NAMALWA (cell line): ENCODE measurements at regions not wholly inside any gene's neighbourhood (a gene's known extent, or its start where the extent isn't known, plus 50 kb on each side); places are given as distances from the start of the nearest gene placed in this dataset.

Experiments
- DNase-seq: peaks from one replicate; pipeline ENCODE4 v3.0.0-alpha.2; 2015; ENCODE audit warnings: low spot score

DNA sequence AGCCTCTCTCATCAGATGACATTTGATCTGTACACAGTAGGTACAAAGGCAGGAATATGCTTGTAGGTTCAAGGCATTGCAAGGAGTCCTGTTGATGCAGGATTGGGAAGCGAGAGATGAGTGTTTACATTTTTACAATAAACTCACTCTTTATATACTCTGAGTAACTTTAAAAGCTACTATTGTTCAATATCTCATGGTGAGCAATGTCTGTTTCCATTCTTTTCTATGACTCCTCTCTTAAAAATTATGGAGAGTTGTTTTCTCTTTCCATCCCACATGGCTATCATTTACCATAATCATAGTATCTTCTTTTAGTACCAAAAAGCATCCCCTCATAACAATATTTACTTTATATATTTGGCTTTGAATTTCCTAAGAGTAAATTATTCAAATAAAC is 314.0 kb upstream of the CDIN1 start:
- no peak for DNase-seq

DNA sequence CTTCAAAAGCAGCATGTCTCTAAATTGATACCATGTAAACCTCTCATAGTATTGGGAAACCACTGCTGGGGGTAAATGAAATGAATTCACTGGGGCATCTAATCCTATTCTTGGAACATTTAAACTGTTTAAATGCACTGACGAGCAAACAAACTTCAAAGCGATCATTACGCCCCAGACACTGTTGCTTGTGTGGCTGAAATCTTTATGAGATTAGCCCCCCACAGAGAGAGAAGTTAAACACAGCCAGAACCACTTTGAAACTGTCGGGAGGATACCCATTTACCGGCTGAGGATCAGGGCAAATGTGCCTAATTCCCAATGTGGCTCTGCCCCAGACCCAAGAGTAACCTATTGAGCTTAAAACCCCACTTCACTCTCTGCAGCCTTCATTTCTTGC is 308.4 kb upstream of the CDIN1 start:
- DNase-seq, result no peak

DNA sequence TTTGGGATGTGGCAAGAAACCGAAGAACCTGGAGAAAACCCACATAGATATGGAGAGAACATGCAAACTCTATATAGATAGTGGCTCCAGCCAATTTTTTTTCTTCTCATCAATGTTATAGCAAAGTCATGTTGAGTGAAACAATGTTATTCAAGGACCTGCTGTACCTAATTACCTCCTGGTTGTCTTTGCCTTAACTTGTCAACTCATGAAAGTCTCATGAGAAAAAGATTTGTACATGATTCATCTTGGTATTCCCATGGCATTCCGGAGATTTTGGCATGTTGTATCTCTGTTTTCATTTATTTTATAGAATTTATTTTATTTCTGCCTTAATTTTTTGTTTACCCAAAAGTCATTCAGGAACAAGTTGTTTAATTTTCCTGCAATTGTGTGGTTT is 303.8 kb upstream of the CDIN1 start:
- DNase-seq, result no peak

DNA sequence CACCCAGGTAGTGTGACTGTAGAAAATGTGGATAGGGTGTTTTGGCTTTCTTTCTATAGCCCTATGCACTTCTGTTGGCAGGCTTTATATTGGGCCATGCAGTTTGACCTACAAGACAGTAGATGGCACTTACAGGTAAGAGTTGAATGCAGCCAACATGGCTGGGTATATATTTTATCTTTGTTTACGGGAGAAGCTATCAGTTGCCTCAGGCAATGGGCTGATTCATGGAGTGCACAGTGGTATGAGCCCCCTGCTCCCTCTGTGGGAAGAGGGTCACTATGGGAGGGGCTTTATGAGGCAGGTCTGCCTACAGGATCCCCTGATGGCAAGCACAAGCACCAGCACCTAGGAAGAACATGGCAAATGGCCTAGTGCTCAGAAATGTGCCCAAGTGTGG is 301.2 kb upstream of the CDIN1 start:
- DNase-seq, result no peak

DNA sequence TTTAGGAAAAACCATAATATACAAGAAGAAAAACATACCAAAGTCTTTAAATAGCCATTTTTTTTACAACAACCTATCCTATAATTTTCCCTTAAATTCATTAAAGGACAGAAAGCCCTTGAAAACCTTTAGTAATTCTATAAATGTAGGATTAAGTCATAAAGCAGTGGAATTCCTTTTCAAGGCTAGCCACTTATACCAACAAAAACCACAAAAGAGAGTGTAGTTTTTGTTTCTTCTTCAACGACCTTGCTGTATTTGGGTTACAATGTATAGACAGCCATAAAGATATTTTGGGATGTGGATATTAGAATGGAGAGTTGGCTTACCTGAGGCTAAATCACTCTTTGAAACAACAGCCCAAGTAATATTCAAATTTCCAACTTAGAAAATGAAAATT is 296.6 kb upstream of the CDIN1 start:
- no peak for DNase-seq

DNA sequence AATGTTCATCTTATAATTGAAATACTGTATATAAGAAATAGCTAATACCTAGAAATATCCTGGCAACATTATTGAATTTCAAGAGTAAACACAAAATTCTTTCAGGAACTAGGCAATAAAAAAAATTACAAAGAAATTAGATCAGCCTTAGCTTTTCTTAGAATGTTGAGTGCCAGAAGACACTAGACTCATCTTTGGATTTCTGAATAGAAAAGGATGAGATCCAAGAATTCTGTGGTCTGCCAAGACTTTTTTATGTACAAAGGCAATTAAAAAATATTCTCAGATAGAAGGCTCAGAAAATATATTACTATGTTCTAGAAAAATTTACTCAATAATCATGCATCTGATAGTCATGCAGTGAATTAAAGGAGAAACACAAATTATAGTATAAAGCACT is 294.5 kb upstream of the CDIN1 start:
- no peak for DNase-seq

DNA sequence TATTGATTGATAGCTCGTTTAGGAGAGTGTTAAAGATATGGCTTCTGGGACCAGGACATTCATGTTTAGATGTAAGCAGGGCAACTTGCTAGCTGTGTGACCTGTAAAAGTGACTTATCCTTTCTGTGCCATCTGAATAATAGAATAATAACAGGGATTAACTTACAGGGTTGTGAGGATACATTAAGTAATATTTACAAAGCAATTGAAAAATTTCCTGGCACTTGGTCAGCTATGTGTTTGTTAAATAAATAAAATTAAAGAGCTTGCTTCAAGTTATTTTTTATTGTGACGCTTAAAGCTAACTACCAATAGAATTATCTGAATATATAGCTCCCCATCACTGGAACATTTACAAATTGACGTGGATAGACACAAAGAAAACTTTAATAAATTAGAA is 287.9 kb upstream of the CDIN1 start:
- no peak for DNase-seq

DNA sequence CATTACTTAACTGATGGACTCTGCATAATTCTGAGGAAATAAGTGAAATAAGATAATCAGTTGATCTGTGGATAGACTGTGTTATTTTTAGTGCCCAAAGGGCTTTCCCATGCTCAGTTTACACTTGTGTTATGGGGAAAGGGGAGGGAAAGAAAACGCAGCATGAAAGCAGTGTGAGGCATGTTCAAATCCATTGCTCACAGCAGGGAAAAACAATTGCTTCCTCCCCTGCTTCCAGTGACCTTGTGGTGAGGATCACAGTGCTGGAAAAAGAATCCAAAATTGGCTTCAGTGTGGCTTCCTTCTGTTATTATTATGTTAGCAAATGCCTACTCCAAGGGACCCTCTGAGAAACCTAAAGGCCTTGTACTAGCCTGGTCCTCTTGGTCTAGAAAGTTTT is 285.1 kb upstream of the CDIN1 start:
- no peak for DNase-seq

DNA sequence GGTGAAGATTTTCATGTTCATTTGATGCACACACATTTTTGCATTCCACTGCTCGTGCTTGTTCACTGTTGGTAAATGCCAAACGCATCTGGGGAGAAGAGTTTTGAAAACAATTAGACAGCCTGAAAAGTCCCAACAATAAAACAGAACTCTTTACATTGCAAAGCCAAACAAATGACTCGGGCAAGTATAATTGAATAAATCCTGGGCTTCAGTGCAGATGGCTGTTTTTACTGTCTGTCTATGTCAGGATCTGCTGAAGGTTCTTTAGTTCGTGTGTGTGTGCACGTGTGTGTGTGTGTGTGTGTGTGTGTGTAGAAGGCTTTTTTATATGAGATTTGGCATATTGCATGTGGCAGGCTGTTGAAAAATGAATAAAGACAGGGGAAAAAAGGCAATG is 277.5 kb upstream of the CDIN1 start:
- no peak for DNase-seq

DNA sequence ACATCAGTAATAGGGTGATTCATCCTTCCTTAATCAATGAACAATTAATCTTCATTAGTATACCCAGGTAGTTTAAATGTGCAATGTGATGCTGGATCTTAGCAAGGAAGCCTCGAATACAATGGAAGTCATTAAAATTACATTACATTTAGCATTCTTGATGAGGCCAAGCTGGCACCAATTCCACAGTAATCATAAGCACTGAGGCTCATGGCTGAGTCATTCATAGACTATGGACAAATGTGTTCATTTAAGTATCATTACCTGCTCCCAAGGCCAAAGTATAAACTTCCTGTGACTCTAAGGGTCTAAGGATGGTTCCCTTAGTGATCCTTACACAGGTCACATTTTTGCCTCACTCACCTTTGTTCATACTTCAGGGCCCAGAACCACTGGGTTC is 266.4 kb upstream of the CDIN1 start:
- DNase-seq, result no peak

DNA sequence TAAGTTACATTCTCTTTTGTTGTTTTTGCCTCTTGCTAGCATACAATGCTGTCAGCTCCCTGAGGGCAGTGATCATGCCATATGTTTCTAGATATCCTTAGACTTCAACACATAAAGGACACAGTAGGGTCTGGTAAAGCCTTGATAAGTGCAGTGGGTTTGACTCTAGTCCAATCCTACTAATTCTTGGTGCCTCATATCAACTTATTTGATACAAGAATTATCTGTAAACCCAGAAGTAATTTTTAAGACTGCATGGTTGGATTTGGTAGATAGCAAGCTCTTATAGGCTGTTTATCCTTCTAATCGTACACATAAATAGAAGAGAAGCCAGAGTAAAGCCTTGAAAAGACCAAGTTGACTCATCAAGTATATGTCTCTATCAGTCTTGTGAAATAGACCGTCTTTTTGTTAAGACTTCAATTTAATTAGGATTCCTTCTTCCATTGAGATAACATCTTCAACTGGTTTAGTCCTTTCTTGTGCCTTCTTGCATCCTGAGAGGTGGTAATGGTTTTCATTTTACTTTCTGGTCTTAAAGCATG is 265.6 kb upstream of the CDIN1 start:
- DNase-seq, result no peak

DNA sequence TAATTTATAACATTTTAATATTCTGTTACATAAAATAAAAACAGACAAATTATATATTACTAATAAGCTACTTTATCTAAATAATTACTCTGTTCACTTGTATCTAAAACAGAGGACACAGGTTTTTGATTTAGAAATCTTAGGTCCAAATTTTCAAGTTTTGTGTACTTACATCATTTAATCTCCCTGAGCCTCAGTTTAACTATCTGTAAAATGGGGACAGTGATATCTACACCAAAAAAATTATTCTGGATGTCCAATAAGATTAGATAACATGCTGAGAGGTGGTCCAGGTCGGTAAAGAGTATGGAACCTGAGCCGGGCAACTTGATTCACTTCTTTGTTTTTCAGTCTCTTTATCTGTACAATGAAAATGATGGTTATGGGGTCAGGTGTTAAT is 263.8 kb upstream of the CDIN1 start:
- no peak for DNase-seq

DNA sequence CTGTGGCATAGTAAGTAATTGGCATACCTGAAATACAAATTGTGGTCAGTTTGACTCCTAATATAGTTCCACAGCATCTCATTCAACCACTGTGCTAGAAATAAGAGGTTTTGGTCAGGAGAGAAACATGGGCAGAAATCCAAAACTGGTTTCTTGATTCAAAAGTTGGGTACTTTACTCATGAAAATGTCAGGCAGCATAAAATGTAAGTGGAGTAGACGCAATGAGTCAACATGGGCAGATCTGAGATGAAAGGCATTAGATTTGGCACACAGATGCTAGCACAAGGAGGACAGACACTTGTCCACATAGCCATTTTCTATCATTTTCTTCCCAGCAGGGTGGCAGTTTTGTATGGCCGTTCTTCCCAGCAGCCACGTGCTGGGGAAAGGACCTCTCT is 255.8 kb upstream of the CDIN1 start:
- no peak for DNase-seq

DNA sequence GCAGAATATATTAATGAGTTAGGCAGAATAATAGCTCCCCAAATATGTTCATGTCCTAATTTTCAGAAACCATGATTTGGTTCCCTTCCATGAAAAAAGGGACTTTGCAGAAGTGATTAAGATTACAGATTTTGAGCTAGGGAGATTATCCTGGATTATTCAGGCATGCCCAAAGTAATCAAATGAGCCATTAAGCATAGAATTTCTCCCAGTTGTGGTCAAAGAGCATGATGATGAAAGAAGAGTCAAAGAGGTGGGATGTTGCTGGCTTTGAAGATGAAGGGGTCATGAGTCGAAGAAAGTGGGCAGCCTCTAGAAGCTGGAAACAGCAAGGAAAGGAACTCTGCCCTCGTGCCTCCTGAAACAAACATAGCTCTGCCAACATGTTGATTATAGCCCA is 254.2 kb upstream of the CDIN1 start:
- no peak for DNase-seq

DNA sequence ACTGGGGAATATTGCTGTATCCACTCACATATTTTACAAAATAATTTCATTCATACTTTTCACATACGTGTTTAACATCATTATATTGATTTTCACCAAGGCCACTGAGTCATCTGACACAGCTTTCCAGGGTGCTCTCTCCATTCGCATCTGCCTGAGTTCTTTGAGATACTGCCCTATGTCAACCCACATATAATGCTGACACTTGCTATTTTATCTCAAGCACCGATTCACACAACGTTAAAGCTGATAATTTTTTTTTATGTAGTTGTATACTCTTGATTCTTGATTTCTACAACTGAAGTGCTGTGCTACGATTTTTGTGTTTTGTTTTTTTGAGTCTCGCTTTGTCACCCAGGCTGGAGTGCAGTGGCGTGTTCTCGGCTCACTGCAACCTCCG is 249.8 kb upstream of the CDIN1 start:
- no peak for DNase-seq

DNA sequence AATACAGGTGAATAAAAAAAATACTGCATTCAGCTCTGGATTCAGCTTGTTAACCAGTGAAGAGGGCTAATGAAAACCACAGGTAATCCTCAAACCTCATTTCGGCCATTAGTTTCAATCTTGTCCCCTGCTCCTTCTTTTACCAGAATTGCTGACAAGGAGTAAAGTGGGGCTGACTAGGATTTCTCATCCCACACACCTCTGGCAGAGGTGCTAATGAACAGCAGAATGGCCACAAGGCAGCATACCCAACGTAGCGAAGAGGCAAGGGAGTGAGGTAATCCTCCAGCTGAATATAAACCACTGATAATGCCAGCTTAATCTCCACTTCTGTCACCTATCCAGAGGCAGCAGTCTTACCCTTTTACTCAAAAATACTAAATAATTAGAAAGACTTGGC is 248.8 kb upstream of the CDIN1 start:
- no peak for DNase-seq

DNA sequence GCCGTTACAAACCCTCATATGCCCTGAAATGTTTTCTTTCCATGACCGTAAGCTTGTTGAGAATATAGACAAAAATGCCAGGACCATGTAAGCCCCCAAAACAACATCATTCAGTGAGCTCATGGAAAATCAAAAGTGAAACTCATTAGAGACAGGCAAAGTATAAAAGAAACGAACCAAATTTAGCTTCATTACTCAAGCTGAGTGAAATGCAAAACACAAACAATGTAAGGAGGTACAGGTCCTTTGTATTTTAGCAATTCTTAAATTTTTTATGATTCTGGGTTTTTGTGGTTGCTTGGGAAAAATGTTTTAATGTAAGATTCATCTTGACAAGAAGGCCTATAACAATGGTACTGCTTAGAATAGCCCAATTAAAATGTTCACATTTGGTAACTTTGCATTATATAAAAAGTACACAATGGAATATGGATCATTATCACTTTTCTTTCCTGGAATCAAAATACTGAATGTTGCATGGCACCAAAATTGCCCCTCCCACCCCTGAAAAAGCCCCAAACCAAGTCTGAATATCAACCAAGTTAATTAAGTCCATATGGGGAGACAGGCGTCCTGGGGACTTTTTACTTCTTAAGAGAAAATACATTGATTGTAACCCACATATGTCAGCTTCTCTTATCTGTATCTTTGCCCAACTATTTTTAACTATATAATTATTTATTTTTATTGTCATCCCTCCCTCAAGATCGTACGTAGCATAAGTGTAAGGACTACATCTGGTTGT is 247.7 kb upstream of the CDIN1 start:
- DNase-seq, result no peak

DNA sequence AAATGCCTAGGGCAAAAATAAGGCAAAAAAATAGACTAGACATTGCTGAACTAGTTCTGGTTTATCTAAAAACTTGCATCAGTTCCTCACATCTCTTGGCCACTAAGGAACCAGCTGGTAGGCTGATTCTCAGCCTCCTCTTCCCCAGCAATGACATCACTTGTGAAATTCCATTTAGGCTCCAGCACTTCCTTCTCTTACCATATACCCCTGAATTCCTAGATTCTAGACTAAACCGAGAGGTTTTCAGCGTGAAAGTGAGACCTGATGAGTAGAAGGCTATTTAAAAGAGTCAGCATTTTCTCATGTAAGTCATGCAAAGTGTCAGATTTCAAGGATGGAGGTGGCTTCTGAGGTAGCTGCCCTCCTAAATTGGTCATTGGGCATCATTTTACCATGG is 247.1 kb upstream of the CDIN1 start:
- no peak for DNase-seq

DNA sequence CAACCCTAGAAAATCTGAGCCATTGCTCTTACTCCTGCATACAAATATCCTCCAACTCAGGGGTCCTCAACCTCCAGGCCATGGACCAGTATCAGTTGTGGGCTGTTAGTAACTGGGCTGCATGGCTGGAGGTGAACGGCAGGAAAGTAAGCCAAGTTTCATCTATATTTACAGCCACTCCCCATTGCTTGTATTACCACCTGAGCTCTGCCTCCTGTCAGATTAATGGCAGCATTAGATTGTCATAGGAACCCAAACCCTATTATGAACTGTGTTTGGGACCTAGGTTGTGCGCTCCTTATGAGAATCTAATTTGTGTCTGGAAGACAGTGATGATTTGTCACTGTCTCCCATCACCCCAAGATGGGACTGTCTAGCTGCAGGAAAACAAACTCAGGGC is 246.5 kb upstream of the CDIN1 start:
- no peak for DNase-seq

DNA sequence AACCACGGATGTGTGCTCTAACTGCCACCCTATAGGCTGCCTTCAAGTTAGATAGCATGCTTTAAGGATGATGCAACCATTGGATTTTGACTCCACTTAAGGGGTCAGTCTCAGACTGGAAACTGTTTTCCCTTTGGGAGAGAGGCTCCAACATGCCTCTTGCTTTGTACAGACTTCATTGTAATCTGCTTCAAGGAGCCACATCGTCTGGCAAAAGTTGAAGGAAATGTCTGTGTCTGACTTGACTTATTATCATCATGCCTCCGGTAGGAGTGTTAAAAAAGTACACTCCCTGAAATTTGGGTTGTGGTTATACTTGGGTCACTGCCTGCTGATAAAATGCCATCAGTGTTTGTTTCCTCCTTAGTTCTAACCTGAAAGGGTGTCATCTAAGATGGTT is 245.4 kb upstream of the CDIN1 start:
- no peak for DNase-seq

DNA sequence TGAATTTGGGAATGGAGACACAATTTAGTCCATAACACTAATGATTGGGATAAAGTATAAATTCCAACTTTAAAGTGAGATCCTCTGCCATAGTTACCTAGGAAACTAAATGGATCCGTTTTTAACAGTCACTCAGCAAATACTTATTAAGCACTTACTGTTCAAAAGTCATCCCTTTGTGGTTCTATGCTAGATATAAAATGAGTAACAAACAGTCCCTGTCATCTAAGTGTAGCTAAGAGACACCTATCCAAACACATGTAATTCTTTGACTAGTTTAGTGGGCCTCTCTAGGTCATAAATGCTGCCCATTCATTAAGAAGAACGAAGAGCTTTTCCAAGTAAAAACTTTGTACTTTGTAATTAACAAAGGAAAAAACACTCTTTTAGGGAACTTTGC is 244.2 kb upstream of the CDIN1 start:
- DNase-seq, result no peak

DNA sequence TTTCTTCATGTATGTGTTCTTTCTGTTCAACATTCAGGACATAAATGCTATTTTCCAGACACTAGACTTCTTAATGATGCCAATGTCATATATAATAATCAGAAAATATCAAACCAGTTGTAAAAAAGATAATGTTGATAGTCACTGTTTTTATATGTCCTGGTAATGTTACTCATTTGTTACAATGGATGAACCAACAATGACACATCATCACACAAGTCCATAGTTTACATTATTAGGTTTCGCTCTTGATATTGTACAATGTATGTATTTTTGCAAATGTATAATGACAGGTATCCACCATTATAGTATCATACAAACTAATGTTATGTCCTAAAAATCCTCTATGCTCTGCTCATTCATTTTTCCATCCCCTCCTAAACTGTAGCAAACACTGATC is 243.8 kb upstream of the CDIN1 start:
- DNase-seq, result no peak

DNA sequence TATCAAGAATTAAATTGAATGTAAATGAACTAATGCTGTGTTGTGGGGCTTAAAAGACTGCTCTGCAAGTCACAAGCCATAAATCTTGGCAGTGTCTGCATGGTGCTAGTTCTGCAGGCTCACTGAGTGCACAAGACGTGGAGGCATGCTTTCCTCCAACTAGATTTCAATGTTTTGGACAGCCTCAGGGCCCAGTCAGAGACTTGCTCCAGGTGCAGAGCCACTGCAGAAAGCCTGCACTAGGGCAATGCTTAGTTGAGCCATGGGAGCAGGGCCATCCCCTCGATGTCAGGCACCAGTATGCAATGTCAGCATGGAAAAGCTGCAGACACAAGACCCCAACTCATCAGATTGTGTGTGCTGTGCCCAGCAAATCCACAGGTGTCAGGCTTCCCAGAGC is 234.5 kb upstream of the CDIN1 start:
- DNase-seq, result no peak

DNA sequence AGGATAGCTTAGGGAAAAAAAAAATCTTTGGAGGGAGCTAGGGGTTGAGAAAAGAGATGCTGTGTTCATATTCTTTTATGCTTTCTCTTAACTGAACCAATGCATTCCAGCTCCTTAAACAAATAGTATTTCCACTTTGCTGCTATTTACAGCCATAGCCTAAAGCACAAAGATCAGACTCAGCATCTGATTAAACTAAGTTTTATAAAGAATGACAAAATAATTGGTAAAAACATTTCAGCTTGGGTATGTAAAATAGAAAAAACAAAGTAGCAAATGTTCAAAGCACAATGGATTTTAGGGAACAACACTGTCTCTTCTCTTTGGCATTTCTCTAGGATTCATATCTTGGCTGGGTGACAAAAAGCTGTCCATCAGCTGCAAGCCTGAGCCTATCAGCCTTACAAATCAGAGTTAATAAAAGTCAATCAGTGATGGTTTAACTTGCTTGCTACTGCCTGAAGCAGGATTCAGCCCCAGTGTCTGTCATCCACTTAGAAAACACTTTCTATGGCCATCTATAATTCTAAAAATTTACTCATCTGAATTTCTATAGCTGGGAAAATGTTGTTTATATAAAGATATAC is 232.1 kb upstream of the CDIN1 start:
- DNase-seq, result no peak
